Parathyroid adenoma (tissue), 2 donors: ENCODE measurements at regions not wholly inside any gene's neighbourhood (a gene's known extent, or its start where the extent isn't known, plus 50 kb on each side); places are given as distances from the start of the nearest gene placed in this dataset.

ENCODE experiments used
- H2AFZ ChIP-seq: fragments of 300-600 bp; sonication (generic); one replicate; pipeline ENCODE4 v1.7.0; 2017; ENCODE audit warnings: antibody characterized with exemption, mild to moderate bottlenecking
- H3K27ac ChIP-seq: fragments of 300-600 bp; sonication (generic); one replicate; pipeline ENCODE4 v1.7.0; 2017
- H3K27me3 ChIP-seq: fragments of 300-600 bp; sonication (generic); one replicate; pipeline ENCODE4 v1.7.0; 2017; ENCODE audit warnings: low read length; ENCODE audit not compliant: control insufficient read depth, insufficient read depth
- H3K36me3 ChIP-seq: fragments of 300-600 bp; sonication (generic); one replicate; pipeline ENCODE4 v1.7.0; 2017; ENCODE audit warnings: low read length; ENCODE audit not compliant: control insufficient read depth, insufficient read depth
- H3K4me1 ChIP-seq: fragments of 300-600 bp; sonication (generic); one replicate; pipeline ENCODE4 v1.7.0; 2017; ENCODE audit warnings: control low read depth
- H3K4me2 ChIP-seq: fragments of 300-600 bp; sonication (generic); one replicate; pipeline ENCODE4 v1.7.0; 2017; ENCODE audit warnings: low read length
- H3K4me3 ChIP-seq: fragments of 300-600 bp; sonication (generic); one replicate; pipeline ENCODE4 v1.7.0; 2017; ENCODE audit warnings: low read depth, low read length
- H3K79me2 ChIP-seq: fragments of 300-600 bp; sonication (generic); one replicate; pipeline ENCODE4 v1.7.0; 2017; ENCODE audit warnings: control low read depth
- H3K9ac ChIP-seq: fragments of 300-600 bp; sonication (generic); one replicate; pipeline ENCODE4 v1.7.0; 2017; ENCODE audit warnings: mild to moderate bottlenecking
- H3K9me3 ChIP-seq: fragments of 300-600 bp; sonication (generic); one replicate; pipeline ENCODE4 v1.7.0; 2017; ENCODE audit warnings: low read length; ENCODE audit not compliant: control insufficient read depth
- CTCF ChIP-seq: fragments of 300-600 bp; sonication (generic); IDR thresholded peaks from one replicate; pipeline ENCODE4 v1.7.0; 2017; ENCODE audit warnings: antibody characterized with exemption, mild to moderate bottlenecking
- donor health status: primary hyperparathyroidism.

DNA sequence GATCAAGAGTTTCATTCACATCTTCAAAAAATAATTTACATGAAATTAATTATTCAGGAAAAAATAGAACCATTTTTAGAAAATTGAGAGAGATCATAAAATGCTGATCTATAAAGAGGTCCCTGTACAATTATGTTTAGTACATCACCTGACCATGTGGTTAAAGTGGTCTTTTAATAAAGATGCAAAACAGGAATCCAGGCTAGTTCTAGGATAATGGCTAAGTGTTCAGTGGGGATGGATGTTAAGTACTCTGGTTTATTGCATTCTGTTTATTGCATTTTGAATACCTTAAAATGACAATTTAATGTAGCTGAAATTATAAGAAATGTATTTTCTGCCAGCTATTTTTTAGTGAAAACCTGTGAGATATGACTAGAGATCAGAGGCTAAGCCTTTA is 72.0 kb upstream of the SMC2 start:
- Histone ChIP-seq H3K4me3 (no peak overlapping the region), H3K36me3 (no peaks in the 10 kb centered on the region), H2AFZ (no peak overlapping the region), H3K27ac (no peak overlapping the region), H3K4me2 (no peak overlapping the region), H3K27me3 (no peaks in the 10 kb centered on the region), H3K9ac (no peak overlapping the region), H3K79me2 (no peaks in the 10 kb centered on the region), H3K9me3 (no peaks in the 10 kb centered on the region), H3K4me1 (no peaks in the 10 kb centered on the region)
- TF ChIP-seq CTCF, result no peak

DNA sequence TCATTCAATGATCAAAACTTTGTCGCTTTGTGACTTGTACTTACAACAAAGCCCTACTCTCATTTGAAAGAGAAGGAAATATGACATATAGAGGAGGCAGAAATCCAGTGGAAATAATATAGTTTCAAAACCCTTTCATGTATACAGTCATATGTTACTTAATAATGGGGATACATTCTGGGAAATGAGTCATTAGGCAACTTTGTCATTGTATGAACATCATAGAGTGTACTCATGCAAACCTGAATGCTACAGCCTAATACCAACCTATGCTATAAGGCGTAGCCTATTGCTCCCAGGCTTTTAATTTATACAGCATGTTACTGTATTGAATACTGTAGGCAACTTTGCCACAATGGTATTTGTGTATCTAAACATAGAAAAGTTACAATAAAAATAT is 69.0 kb upstream of the SMC2 start:
- Histone ChIP-seq H3K27me3 (no peaks in the 10 kb centered on the region), H3K4me1 (no peaks in the 10 kb centered on the region), H3K4me3 (no peak overlapping the region), H3K36me3 (no peaks in the 10 kb centered on the region), H3K79me2 (no peaks in the 10 kb centered on the region), H3K9ac (no peak overlapping the region), H3K4me2 (no peak overlapping the region), H3K9me3 (no peaks in the 10 kb centered on the region), H3K27ac (no peak overlapping the region), H2AFZ (no peak overlapping the region)
- no peak for TF ChIP-seq CTCF

DNA sequence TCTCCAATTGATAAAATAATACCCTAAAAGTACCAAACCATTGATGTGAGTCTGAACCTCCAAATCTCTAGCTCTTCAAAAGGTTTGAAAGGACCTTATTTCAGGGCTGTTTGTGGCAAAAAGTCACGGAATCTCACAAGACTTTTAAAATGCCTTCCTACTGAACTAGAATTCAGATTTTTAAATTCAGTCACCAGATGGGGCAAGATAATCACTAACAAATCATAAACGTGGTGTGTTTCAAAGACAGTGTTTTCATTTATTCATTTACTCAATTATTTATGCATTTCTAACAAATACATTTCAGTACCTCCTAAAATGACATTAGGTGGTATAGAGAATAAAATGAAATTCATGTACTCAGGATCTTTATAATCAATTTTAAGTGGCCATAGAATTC is 68.2 kb upstream of the SMC2 start:
- no peak overlapping the region for H3K4me3 ChIP-seq

GRCh38 chr9:104027295-104027694 is 66.8 kb upstream of the SMC2 start:
- Histone ChIP-seq H2AFZ (no peak overlapping the region), H3K27ac (no peak overlapping the region), H3K4me2 (no peak overlapping the region), H3K36me3 (no peaks in the 10 kb centered on the region), H3K4me1 (no peaks in the 10 kb centered on the region), H3K79me2 (no peaks in the 10 kb centered on the region), H3K9ac (no peak overlapping the region), H3K4me3 (no peak overlapping the region), H3K9me3 (no peaks in the 10 kb centered on the region), H3K27me3 (no peaks in the 10 kb centered on the region)
- TF ChIP-seq CTCF, result no peak

More for the DNA sequence above, 68.2 kb upstream of the SMC2 start:
- Histone ChIP-seq H3K27ac (no peak overlapping the region), H3K4me1 (no peaks in the 10 kb centered on the region), H3K27me3 (no peaks in the 10 kb centered on the region), H3K79me2 (no peaks in the 10 kb centered on the region), H3K9ac (no peak overlapping the region), H3K36me3 (no peaks in the 10 kb centered on the region), H3K4me2 (no peak overlapping the region), H2AFZ (no peak overlapping the region), H3K9me3 (no peaks in the 10 kb centered on the region)
- no peak for TF ChIP-seq CTCF

DNA sequence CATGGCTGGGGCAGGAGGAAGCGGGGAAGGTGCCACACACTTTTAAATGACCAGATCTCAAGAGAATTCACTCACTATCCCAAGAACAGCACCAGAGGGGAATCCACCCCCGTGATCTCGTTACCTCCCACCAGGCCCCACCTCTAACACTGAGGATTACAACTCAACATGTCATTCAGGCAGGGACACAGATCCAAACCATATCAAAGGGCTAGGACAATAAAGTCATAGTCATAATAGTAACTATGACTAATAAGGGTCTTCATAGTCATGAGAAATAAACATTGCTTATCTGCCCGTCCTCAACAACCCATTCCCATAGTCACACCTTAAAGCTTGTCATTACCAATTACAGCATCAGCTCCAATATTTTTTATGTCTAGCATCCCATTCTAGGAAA is 65.3 kb upstream of the SMC2 start:
- no peaks in the 10 kb centered on the region for H3K36me3 ChIP-seq
- no peak overlapping the region for H3K9ac ChIP-seq
- H3K4me1 ChIP-seq, result no peaks in the 10 kb centered on the region
- H3K9me3 ChIP-seq, result no peaks in the 10 kb centered on the region
- no peak overlapping the region for H3K27ac ChIP-seq
- no peak overlapping the region for H3K4me2 ChIP-seq
- no peak overlapping the region for H2AFZ ChIP-seq
- no peak for TF ChIP-seq CTCF
- H3K27me3 ChIP-seq, result no peaks in the 10 kb centered on the region
- H3K79me2 ChIP-seq, result no peaks in the 10 kb centered on the region
- H3K4me3 ChIP-seq, result no peak overlapping the region
